Small intestine (tissue), 7 donors: ENCODE measurements at regions not wholly inside any gene's neighbourhood (a gene's known extent, or its start where the extent isn't known, plus 50 kb on each side); places are given as distances from the start of the nearest gene placed in this dataset.

Source experiments
- DNase-seq, 2 donors: peaks; one replicate each; pipeline versions ENCODE4 v3.0.0 to v3.0.0-alpha.2; 2013
- FAIRE-seq: peaks from 2 replicates; lab custom pipeline; 2012; peaks lifted over from hg19 to GRCh38; lab: Jason Lieb, UNC
- H3K27ac ChIP-seq, 3 donors: one replicate each; pipeline ENCODE4 v1.5.1; 2013; ENCODE audit warnings: low read length in 2 of 3, mild to moderate bottlenecking in 2 of 3, control low read depth in 1 of 3, inconsistent platforms in 1 of 3, low read depth in 1 of 3, moderate library complexity in 1 of 3
- H3K27me3 ChIP-seq, 3 donors: one replicate each; pipeline ENCODE4 v1.6.1; 2013; ENCODE audit warnings: low read length in 3 of 3, inconsistent platforms in 1 of 3; ENCODE audit not compliant: control insufficient read depth in 3 of 3, insufficient read depth in 3 of 3
- H3K36me3 ChIP-seq, 3 donors: one replicate each; pipeline ENCODE4 v1.6.1; 2013; ENCODE audit warnings: low read length in 3 of 3, inconsistent platforms in 1 of 3, low read depth in 1 of 3, mild to moderate bottlenecking in 1 of 3, moderate library complexity in 1 of 3; ENCODE audit not compliant: control insufficient read depth in 3 of 3, insufficient read depth in 2 of 3
- H3K4me1 ChIP-seq, 3 donors: one replicate each; pipeline ENCODE4 v1.6.1; 2013; ENCODE audit warnings: low read length in 2 of 3, inconsistent platforms in 1 of 3, low read depth in 1 of 3, mild to moderate bottlenecking in 1 of 3, moderate library complexity in 1 of 3; ENCODE audit not compliant: control insufficient read depth in 3 of 3, insufficient read depth in 2 of 3
- H3K4me3 ChIP-seq, 3 donors: one replicate each; pipeline ENCODE4 v1.5.1; 2013; ENCODE audit warnings: low read length in 3 of 3, control low read depth in 1 of 3, inconsistent platforms in 1 of 3, low read depth in 1 of 3, mild to moderate bottlenecking in 1 of 3, moderate library complexity in 1 of 3
- H3K9me3 ChIP-seq, 2 donors: one replicate each; pipeline ENCODE4 v1.6.1; 2013; ENCODE audit warnings: low read depth in 1 of 2, low read length in 1 of 2; ENCODE audit not compliant: control insufficient read depth in 2 of 2, insufficient read depth in 1 of 2
- WGBS, 3 donors: extraction: QIAGEN DNeasy Blood & Tissue Kit; methylation state at CpG; one replicate each; pipeline ENCODE4 v1.1.7; 2013; 5-methylcytosine and 5-hydroxymethylcytosine counted together
- donor health status: healthy with polysubstance abuse.
- donor health status: control.
- donor health status: control.
- donor health status: Bipolar disorder and iron deficiency.
- donor health status: healthy.

DNA sequence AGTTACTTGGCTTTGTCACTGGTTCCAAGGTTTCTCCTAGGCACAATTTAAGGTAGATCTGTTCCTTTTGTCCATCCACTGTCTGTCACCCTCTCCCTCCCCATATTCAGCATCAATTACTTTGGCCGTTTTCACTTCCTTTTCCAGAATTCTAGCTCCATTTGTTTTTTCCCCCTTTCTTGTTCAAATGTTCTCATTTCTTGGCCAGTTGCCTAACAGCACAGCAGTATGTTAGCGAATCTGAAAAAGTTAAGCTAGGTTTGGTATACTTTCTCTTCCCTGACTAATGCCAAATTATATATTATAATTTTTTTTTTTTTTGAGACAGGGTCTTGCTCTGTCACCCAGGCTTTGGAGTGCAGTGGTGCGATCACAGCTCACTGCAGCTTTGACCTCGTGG lies 409.1 kb upstream of the TEX13C start:
- H3K36me3 ChIP-seq, result no peaks in the 10 kb centered on the region
- FAIRE-seq (no peak), DNase-seq (no peak)
- H3K9me3 ChIP-seq, result no peaks in the 10 kb centered on the region
- H3K27me3 ChIP-seq, result no peaks in the 10 kb centered on the region
- no peak overlapping the region for H3K4me3 ChIP-seq
- H3K4me1 ChIP-seq, result no peaks in the 10 kb centered on the region
- 57 to 74% (median 69%) methylated on average over 4 of the region's 4 CpGs for WGBS, 3 donors
- H3K27ac ChIP-seq, result no peak overlapping the region

DNA sequence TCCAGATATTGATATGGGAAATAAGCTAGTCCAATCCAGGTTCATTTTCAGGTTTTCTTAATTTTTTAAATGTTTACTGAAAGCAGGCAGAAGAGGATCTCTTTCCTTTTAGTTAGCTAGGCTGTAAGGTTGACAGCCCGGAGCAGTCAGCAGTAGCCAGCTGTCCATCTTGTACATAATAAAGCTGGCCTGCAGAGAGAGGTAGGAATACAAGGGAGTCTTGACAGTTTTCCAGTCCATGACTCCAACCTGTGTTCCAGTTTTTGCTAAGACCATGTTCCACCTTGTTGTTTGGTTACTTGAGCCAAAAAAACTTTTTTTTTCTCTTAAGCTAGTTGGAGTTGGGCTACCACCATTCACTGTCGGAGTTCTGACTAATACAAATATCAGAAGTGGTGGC lies 402.7 kb upstream of the TEX13C start:
- FAIRE-seq (no peak), DNase-seq (no peak)
- Histone ChIP-seq H3K4me1 (no peaks in the 10 kb centered on the region), H3K27ac (no peak overlapping the region), H3K4me3 (no peak overlapping the region), H3K36me3 (no peaks in the 10 kb centered on the region), H3K9me3 (no peaks in the 10 kb centered on the region), H3K27me3 (no peaks in the 10 kb centered on the region)
- WGBS, 3 donors, result 73 to 95% (median 92%) methylated on average over 2 of the region's 2 CpGs

DNA sequence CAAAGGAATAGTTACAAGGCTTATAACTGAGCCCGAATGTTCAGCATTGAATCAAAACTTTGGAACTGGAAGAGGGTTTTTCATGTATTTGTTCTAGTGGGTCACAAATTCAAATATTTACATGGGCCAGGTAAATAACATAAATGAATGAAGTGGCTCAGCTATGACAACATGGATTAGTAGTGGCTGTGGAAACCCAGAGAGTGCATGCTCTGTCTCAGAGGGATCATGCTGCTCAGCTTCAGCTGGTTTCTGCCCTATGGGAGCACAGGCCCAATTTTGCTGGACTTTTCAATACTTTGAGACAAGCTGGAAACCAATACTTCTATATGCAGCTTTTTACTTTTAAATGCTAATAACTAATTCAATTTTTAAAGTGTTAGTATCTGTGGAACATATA lies 394.0 kb upstream of the TEX13C start:
- Histone ChIP-seq H3K27ac (no peak overlapping the region), H3K27me3 (no peaks in the 10 kb centered on the region), H3K9me3 (no peaks in the 10 kb centered on the region), H3K36me3 (no peaks in the 10 kb centered on the region), H3K4me3 (no peak overlapping the region), H3K4me1 (no peaks in the 10 kb centered on the region)
- FAIRE-seq, result no peak
- 50 to 80% (median 67%) methylated on average over 1 of the region's 1 CpG for WGBS, 3 donors
- DNase-seq, result no peak

DNA sequence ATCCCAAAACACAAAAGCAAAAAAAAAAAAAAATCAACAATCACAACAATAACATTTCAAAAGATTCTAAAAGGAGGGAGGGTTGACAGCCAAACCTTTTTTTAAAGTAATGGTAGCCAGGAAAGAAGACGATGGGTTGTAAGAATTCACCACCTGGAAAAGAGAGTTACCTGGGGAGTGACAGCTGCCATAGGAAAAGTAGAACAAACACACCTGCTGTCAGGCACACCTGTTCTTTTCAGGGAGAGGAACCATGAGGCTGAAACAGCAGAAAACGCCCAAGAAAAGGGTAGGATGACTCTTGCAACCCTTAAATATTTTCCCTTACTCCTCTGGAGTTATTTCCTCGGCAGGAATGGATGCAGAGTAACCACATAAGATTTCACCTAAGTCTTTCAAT lies 388.4 kb upstream of the TEX13C start:
- Histone ChIP-seq H3K27ac (no peak overlapping the region), H3K36me3 (no peaks in the 10 kb centered on the region), H3K4me3 (no peak overlapping the region), H3K9me3 (no peaks in the 10 kb centered on the region), H3K27me3 (no peaks in the 10 kb centered on the region), H3K4me1 (no peaks in the 10 kb centered on the region)
- peak in 1 of 2 donors; percentile 1 for DNase-seq
- 23 to 62% (median 30%) methylated on average over 3 of the region's 3 CpGs for WGBS, 3 donors
- no peak for FAIRE-seq

DNA sequence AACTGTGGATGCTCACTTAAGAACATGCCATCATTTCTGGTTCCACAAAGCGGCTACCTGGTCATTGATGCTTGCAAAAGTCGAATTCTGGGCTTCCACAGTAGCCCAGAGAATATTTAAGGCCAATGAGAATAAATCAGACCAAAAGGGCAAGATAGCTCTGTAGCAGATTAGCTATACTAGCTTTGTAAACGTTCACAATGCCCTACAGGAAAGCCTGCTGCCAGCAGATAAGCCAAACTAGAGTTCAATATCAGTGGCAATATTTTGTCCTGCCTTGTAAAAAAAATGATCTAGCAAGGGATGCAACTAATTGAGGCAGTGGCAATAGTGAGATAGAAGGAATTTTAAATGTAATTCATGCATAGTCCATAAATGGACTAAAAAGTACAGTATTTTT lies 387.7 kb upstream of the TEX13C start:
- H3K27ac ChIP-seq, result no peak overlapping the region
- H3K27me3 ChIP-seq, result no peaks in the 10 kb centered on the region
- no peaks in the 10 kb centered on the region for H3K9me3 ChIP-seq
- no peaks in the 10 kb centered on the region for H3K4me1 ChIP-seq
- DNase-seq (no peak), FAIRE-seq (no peak)
- 21 to 50% (median 37%) methylated on average over 3 of the region's 3 CpGs for WGBS, 3 donors
- no peak overlapping the region for H3K4me3 ChIP-seq
- H3K36me3 ChIP-seq, result no peaks in the 10 kb centered on the region

DNA sequence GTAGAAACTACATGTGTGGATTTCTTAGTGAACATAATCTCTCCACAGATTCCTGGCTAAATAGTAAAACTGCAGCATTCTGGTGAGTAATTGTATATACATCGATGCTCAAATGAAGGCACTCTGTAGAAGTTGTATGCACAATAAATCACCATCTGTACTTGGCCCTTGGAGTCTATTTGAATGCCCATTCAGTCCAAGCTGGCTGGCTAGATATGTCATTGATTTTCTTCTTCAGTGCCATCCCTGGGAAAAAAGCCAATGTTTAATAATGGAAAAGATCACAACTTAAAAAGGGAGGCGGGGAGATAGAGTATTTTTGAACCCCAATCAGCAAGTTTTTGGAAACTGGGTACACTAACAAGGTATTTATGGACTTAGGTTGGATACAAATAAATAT lies 381.0 kb upstream of the TEX13C start:
- H3K9me3 ChIP-seq, result no peaks in the 10 kb centered on the region
- WGBS, 3 donors, result 69 to 86% (median 83%) methylated on average over 2 of the region's 2 CpGs
- H3K27ac ChIP-seq, result no peak overlapping the region
- H3K4me1 ChIP-seq, result no peaks in the 10 kb centered on the region
- H3K36me3 ChIP-seq, result no peaks in the 10 kb centered on the region
- no peak overlapping the region for H3K4me3 ChIP-seq
- no peaks in the 10 kb centered on the region for H3K27me3 ChIP-seq
- no peak for FAIRE-seq
- DNase-seq, result no peak

DNA sequence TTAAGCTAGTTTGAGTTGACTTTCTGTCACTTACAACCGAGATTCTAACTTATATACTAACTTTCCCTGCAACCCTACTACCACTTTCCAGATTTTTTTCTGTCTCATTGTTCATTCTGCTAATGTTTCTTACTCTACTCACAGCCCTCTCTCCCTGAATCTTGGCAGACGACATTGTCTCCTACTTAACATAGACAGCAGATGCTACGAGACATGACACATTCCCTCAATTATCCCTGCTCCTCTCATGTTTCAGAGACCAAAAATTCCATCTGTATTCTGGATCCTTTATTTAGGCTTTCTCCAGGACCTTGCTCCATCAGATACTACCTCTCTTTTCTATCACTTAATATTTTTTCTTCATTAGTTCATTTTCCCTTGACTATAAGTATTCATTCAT lies 379.1 kb upstream of the TEX13C start:
- DNase-seq, result no peak
- Histone ChIP-seq H3K27me3 (no peaks in the 10 kb centered on the region), H3K36me3 (no peaks in the 10 kb centered on the region), H3K4me1 (no peaks in the 10 kb centered on the region), H3K4me3 (no peak overlapping the region), H3K9me3 (no peaks in the 10 kb centered on the region), H3K27ac (no peak overlapping the region)
- FAIRE-seq, result no peak
- WGBS, 3 donors, result 60 to 73% (median 70%) methylated on average over 3 of the region's 3 CpGs

DNA sequence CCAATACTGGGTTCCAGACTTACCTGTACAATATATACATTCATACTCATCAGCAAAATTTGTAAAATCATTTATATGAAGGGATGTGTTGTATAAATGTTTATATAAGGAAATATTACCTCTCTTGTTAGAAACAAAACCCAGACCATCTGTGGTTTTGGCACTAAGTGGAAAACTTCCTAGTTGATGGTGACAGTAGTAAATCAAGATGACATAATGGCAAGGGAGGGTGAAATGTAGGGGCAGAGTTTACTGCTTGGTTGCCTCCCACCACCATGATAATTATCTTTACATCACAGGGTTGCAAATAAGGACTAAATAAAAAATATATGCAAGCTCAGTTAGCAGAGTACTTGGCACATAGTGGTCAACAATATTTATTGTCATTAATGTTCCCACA lies 365.3 kb upstream of the TEX13C start:
- Histone ChIP-seq H3K4me1 (no peaks in the 10 kb centered on the region), H3K36me3 (no peaks in the 10 kb centered on the region), H3K9me3 (no peaks in the 10 kb centered on the region), H3K27ac (no peak overlapping the region), H3K4me3 (no peak overlapping the region), H3K27me3 (no peaks in the 10 kb centered on the region)
- FAIRE-seq, result no peak
- no peak for DNase-seq

DNA sequence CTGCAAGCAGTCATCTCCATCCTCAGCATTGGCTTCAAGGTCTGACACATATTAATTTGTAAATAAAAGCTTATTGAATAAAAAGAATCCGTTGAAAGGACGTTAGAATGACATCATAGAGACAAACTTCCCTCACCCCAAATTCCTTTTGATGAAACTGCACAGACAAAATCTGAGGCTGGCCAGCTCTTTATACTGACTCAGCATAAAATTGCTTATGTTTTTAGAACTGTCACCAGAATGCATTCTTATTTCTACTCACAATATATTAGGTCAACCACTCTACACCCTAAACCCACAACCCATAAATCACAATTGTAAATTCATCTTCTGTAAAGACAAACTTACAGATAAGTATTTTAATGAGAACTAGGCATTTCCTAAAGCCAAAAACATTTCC lies 359.2 kb upstream of the TEX13C start:
- Histone ChIP-seq H3K4me3 (no peak overlapping the region), H3K36me3 (no peaks in the 10 kb centered on the region), H3K9me3 (no peaks in the 10 kb centered on the region), H3K27me3 (no peaks in the 10 kb centered on the region), H3K4me1 (no peaks in the 10 kb centered on the region), H3K27ac (no peak overlapping the region)
- DNase-seq, result no peak
- no peak for FAIRE-seq
- WGBS, 3 donors, result 52 to 63% (median 62%) methylated on average over 2 of the region's 2 CpGs
